Activated CD4-positive, alpha-beta T cell treated with anti-CD3 and anti-CD28 coated beads for 4 hours (primary cell): ENCODE measurements at regions not wholly inside any gene's neighbourhood (a gene's known extent, or its start where the extent isn't known, plus 50 kb on each side); places are given as distances from the start of the nearest gene placed in this dataset.
A peak's percentile ranks its signal among the peaks of the same experiment; 100 is the strongest.

Experiments used
- DNase-seq, 2 donors: peaks; one replicate each; pipeline ENCODE4 v3.0.0-alpha.2; 2020

DNA sequence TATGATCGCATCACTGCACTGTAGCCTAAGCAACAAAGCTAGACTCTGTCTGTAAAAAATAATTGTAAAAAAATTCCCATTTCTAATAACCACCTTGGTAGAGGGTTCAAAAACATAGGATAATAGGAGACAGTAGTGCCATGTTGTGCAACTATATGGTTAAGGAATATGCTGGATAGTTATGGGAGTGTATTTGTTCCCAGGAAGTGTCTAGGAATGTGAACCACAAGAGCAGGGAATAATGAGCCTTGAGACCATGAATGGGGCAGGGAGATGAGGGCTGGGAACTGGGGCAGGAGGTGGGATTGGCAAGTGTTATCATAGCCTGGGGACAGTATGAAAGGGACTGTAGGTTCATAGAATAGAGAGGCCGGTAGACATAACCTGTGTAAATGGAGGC, 50.4 kb downstream of the RUSC2 start:
- no peak for DNase-seq

DNA sequence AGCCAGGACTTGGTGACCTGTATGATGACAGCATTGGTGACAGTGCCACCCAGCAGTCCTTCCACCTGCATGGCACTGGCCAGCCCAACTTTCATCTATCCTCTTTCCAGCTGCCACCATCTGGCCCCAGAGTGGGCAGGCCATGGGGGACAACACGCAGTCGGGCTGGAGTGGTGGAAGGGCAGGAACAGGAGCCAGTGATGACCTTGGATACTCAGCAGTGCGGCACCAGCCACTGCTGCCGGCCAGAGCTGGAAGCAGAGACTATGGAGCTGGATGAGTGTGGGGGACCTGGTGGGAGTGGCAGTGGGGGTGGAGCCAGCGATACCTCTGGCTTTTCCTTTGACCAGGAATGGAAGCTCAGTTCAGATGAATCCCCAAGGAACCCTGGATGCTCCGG, 56.9 kb downstream of the RUSC2 start:
- no peak for DNase-seq

DNA sequence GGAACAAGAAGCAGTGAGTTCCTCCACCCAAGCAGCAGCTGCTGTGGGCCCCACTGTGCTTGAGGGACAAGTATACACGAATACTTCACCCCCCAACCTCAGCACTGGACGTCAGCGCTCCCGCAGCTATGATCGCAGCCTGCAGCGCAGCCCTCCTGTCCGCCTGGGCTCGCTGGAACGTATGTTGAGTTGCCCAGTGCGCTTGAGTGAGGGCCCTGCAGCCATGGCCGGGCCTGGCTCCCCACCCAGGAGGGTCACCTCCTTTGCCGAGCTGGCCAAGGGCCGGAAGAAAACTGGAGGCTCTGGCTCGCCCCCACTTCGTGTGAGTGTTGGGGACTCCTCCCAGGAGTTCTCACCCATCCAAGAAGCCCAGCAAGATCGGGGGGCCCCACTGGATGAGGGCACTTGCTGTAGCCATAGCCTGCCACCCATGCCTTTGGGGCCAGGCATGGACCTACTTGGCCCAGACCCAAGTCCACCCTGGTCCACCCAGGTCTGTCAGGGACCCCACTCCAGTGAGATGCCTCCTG, 57.1 kb upstream of the TESK1 start:
- DNase-seq: no peak

DNA sequence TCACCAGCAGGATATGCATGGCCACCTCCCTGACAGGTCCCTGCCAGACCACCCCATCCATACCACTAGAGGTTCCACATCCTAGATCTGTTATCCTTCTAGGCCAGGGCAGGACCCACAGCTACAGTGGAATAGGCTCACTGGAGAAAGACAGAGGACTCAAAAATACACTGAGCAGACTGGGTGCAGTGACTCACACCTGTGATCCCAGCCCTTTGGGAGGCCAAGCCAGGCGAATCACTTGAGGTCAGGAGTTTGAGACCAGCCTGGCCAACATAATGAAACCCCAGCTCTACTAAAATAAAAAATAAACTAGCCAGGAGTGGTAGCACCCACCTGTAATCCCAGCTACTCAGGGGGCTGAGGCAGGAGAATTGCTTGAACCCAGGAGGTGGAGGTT, 56.5 kb upstream of the TESK1 start:
- DNase-seq: no peak

DNA sequence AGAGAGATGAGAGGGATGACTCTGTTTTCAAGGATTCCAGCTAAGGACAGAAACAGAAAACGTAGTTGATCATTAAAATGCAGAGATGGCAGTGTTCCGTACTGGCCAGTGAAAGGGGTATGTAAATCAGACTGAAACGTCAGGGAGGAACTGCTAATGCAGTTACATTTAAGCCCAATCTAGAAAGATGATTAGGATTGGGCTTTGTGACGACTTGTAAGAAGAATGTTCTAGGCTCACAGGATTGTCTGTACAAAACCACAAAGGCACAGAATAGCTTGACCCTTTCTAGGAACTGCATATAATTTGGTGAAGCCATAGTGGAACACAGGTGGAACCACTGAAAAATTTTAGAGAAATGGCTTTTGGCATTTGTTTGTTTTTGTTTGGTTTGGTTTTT, 55.6 kb upstream of the TESK1 start:
- DNase-seq: no peak

DNA sequence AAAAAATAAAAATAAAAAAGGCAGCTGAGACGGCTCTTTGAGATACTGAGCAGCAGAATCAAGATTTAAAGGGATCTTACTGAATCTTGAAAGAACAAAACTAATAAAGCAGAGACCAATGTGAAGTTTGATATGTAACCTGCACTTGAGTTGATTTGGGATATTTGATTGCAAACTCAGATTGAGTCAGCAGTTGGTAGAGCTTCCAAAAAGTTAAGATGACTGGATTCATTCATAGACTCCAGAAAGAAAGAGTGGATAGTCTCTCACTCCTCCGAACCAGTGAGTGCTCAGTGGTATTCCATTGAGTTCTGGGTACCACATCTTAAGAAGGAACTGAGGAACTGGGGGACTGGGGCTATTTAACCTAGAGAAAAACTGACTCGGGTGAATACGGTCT, 52.7 kb upstream of the TESK1 start:
- DNase-seq: no peak

DNA sequence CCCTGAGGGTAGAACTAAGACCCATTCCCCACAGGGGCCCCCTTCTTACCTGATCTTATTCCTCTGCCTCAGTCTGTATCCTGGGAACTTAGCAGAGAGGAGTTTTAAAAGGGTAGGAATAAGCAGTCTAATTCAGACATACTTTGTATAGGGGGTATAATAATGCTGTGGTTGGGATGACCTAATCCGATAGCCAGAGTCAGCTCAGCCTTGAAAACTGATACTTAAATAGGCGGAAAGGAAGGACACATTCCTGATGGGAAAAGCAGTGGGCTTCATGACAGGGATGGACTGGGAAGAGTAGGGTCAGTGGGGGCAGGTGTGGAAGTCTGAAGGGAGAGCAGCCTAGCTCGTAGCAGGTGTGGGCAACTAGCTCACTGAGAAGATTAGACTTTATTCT, 52.2 kb upstream of the TESK1 start:
- DNase-seq: no peak

DNA sequence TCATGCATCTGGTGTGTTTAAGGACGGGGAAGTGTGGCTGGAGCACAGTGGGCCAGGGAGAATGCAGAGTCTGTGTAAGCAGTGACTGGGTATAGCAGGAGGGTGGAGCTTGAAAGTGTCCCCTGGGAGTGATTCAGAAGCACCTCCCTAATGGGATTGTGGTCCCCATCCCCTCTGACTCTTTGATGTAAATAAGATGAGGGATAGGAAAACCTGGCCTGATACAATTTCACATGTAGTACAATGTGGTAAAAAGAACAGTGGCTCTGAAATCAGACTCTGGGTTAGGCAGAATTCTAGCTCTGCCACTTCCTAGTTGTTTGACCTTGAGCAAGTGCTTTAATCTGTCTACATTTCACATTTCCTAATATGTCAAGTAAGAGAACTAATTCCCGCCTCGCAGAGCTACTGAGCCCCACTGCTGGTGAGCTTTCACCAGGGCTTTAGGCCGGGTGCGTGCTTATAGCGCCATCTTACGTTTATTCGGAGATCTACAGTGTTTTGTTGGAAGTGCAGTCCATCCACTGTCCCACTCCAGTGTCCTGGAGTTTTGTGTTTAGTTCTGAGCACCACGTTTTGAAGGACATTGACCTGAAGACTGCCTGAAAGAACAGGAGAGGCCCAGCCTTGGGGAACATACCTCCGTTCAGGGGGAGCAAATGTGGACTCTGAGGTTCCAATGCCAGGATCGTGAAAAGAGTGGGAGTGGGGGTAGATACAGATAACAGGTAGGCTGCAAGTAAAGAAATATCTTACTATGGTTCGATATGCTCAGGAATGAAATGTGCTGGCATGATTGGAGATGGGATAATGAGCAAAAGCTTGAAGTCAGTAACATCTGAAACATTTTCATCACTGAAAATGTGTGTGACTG, 51.2 kb upstream of the TESK1 start:
- peak; percentile 5 to 13 for DNase-seq

DNA sequence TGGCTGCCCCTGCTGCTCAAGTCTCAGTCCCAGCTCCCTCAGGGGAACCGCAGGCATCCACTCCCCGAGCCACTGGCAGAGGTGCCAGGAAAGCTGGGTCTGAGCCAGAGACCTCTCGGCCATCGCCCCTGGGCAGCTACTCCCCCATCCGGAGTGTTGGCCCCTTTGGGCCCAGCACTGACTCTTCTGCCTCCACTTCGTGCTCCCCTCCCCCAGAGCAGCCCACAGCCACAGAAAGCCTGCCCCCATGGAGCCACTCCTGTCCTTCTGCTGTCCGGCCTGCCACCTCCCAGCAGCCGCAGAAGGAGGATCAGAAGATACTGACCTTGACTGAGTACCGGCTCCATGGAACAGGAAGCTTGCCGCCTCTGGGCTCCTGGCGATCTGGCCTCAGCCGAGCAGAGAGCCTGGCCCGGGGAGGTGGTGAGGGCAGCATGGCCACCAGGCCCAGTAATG, 49.8 kb upstream of the TESK1 start:
- DNase-seq: no peak
